Left ventricle myocardium superior (tissue), 1 donor: ENCODE measurements at regions not wholly inside any gene's neighbourhood (a gene's known extent, or its start where the extent isn't known, plus 50 kb on each side); places are given as distances from the start of the nearest gene placed in this dataset.

Experiments used
- ATAC-seq: fragments of 200-7000 bp; cut with Tn5 transposase; one replicate; pipeline ENCODE4 v1.9.1; 2020; ENCODE audit warnings: mild to moderate bottlenecking, moderate library complexity
- DNase-seq: peaks from one replicate; pipeline ENCODE4 v3.0.0-alpha.2; 2020
- intact Hi-C: fragments of 100-400 bp; cut with micrococcal nuclease; formaldehyde crosslinking; loops from one replicate; pipeline ENCODE4 v1.11.0; 2022
- donor health status: DM: no; HTN: yes; CAD: no; lungs with severe emphysema.

DNA sequence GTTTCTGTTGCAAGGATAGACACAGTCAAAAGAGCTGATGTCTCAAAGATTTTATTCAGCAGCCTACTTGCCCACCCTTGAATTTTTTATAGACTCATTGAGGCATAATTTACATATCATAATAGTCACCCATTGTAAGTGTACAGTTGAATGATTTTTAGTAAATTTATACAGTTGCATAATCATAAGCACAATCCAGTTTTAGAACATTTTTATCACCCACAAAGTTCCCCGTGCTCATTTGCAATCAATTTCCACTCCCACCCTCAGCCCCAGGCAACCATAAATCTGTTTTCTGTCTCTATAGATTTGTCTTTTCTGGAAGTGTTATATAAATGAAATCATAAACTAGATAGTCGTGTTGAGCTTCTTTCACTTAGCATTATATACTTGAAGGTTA, 517.7 kb downstream of the TLE1 start:
- ATAC-seq (no peak), DNase-seq (no peak)

DNA sequence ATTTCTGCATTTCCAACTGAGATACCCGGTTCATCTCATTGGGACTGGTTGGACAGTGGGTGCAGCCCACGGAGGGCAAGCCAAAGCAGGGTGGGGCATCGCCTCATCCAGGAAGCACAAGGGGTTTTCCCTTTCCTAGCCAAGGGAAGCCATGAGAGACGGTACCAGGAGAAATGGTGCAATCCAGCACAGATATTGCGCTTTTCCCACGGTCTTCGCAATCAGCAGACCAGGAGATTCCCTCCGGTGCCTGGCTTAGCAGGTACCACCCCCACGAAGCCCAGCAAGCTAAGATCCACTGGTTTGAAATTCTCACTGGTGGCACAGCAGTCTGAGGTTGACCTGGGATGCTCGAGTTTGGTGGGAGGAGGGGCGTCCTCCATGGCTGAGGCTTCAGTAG, 527.0 kb downstream of the TLE1 start:
- intact Hi-C loops: no loop called here
- ATAC-seq (no peak), DNase-seq (no peak)

More for the DNA sequence above, 517.7 kb downstream of the TLE1 start:
- intact Hi-C loops: no loop called here

DNA sequence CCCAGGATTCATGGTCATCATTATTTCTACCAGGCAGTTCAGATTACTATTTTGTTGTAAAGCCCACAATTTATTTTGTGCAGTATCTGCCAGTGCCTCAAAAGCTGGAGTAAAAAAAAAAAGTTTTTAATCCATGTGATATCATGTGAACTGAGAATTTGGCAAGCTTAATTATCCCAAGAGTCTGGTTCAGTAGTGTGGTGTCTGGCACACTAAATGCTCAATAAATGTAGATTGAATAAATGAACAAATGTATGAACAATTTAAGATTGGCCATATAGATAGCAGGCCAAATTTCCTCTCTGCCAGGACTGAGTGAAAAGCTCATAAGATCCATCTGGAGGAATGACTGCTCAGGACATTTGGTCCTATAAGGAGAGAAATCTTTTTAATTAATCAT, 533.0 kb downstream of the TLE1 start:
- ATAC-seq: no peak
- intact Hi-C loops: no loop called here
- no peak for DNase-seq

DNA sequence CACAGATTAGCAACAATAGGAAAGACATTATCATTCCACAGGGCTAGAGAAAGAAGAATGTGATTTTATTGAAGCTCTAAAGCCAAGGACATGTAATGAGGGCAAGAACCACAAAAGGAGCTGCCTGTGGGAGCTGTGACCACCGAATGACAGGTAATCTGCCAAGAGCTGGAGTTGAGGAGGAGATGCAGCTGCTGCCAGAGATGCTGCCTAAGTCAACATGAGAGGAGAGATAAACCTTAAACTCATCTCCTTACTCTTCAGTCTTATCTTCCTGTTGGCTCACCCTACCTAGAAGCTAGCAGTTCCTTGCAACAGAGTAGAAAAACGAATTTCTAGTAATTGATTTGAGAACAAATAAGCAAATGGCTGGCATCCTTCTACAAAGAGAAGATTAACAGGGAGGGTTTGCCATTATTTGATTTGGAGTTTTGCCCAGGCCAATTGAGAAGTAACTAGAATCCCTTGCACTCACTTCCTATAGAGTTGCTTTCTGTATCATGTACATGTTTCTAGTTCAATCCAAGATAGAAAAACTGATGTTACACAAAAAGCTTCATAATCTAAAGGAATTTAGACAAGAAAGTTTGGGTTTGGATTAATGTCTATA, 539.2 kb downstream of the TLE1 start:
- intact Hi-C loops: no loop called here
- no peak for ATAC-seq
- DNase-seq: no peak

DNA sequence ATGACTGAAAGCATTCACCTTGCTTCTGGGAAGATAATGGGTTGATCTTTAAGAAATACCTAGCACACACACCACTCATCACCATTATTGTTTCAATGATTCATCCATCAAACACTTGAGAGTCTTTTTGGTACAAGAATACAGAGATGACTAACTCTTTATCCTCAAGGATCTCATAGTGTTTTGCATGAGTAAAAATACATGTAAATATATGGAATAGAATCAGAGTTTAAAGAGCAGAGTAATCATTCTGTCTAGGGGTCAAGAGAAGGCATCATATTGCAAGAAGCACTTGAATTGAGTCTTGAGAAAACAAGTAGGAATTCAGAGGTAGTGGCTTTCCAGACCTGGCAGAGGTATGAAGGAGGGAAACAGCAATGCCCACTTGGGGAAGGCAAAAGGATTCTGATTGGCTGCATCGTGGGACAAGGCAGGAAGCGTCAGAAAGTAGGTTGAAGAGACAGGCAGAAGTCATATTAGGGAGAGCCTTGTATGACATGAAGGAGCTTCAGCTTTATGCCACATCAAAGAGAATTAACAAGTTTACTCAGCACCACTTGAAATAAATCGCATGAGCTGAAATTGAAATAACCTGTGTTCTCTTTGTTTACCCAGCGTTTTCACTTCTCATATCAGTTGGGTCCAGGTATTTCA, 542.5 kb downstream of the TLE1 start:
- DNase-seq (no peak), ATAC-seq (no peak)
- intact Hi-C loops: no loop called here

DNA sequence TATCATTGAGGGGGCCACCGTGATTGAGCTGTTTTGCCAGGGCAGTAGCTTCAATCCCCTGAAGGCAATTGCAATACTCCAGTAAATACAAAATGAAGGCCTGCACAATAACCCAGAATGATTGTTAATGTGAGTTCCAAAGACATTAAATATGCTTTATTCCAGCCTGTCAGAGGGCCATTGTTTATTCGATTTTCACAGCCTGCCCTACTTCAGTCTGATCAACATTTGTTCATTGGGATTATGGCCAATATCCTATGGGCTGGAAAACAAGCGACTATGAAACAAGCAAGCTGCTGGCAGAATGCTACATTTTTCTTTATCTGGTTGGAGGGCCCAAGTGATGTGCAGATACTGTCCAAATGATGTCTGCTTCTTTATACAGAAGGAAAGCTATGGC, 543.1 kb downstream of the TLE1 start:
- DNase-seq (no peak), ATAC-seq (no peak)
- intact Hi-C loops: no loop called here

DNA sequence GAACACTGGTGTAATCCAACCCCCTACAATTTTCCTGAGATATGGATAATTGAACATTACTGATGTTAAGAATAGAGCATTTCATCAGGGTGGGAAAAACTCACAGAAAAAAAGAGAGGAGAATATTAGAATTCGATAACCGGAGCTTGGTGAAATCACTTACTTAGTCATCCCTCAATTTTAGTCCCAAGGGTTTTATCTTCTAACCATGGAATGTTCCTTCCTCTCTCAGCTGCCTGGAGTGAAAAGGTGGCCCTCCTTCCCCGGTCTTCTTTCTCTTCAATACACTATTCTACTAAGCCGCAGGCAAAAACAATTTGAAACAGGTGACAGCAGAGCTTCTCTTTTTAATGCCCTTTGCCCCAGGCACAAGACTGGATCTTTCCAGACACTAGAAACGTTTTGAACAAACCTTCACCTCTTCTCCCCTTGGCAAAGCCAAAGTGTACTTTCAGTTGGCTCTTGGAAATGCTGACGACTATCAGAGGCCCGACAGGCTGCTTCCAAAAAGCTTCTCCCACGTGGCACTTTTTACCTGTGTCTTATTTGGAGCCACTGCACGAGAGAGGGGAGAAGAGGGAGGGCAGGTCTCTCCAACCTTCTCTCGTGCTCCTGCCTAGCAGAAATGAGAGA, 543.9 kb downstream of the TLE1 start:
- intact Hi-C loops: no loop called here
- DNase-seq: no peak
- ATAC-seq: no peak

DNA sequence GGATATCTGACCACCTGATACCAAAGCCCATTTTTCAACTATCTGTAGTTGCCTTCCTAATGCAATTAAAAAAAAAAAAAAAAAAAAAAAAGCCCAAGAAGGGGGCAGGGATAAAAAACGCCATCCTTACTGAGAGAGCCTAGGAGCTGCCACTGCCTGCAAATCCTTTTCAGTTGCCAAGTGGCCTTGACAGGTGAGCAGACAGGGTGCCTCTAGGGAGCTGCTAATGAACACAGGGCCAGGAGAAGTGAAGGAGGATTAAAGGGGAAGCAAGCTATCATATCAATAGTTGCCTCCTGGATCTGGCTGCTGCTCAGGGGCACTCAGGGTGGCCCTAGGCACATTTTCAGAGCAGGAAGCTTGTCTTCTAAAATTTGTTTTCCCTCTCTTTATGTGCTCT, 547.4 kb downstream of the TLE1 start:
- ATAC-seq (no peak), DNase-seq (no peak)
- intact Hi-C loops: no loop called here

DNA sequence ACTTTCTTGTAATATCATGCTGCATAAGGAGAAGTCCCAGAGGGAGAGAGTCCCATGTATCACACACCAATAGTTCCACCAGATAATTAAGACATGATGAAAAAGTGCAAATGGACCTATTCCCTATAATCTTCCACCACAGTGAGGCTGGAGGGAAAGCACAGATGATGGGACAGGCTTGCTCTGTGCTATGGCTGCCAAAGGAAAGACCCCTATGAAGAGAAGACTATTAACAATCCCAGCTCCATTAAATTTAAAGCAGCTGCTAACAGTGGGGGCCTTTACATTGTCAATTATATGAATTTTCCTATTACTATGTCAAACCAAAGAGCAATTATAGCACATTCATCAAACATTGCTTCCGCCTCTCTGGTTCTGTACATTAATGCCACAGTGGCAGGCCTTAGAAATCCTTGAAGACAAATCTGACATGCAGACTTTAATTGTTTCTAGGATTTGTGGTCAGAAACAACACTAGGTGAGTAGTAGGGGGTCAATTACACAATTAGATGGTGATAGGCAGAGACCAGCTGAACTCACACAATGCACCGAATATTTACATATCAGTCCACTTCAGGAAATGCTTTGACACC, 551.3 kb downstream of the TLE1 start:
- no peak for DNase-seq

DNA sequence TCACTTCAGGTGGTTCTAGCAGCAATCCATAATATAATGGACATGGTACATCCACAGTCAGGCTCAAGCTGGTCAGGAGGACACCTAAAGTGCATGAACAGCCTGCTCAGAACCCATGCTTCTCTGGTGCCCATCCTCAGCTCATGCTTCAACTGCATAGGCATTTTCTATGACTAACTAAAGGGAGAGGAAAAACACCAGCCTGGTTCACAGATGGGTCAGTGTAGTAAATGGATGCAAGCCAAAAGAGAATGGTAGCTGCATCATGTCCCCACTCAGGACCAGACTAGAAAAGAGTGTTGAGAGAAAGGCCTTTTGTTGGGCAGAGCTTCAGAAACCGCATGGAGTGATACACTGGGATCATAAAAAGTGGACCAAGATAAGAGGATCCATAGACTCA, 556.6 kb downstream of the TLE1 start:
- intact Hi-C loops: no loop called here
- no peak for ATAC-seq
- no peak for DNase-seq

More for the DNA sequence above, 551.3 kb downstream of the TLE1 start:
- ATAC-seq: no peak
- intact Hi-C loops: no loop called here

DNA sequence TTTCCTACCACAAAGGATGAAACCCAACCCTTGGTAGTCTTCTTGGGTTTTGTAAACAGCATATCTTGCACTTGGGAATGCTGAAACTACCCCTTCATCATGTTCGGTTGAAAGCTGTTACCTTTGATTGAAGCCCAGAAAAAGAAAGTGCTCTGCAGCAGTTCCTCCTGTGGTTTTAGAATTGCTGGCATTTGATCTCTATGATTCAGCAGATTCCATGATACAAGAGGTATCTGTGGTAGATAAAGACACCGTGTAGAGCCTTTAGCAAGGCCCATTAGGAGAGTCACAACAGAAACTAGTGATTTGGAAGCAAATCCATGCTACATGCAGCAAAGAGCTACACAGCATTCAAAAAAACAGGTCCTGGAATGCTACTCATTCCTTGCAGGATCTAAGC, 557.0 kb downstream of the TLE1 start:
- intact Hi-C loops: no loop called here
- ATAC-seq (no peak), DNase-seq (no peak)

DNA sequence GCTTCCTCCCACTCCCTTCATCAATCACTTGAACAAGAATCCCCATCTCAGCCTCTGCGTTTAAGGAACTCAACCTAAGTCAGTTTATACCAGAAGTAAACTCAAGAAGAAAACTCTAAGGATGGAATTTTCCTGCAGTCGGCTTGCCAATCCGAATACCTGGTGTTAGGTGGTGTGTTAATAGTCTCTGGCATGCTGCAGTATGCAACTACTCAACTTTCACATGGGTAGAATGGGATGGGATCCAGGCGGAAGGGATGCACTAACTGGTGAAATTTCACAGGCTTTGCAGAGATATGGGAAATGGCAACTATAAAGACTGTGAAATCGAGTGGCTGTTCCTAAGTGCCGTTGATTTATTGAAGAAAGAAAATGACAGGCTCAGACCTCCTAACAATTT, 560.6 kb downstream of the TLE1 start:
- intact Hi-C loops: no loop called here
- no peak for DNase-seq
- no peak for ATAC-seq

DNA sequence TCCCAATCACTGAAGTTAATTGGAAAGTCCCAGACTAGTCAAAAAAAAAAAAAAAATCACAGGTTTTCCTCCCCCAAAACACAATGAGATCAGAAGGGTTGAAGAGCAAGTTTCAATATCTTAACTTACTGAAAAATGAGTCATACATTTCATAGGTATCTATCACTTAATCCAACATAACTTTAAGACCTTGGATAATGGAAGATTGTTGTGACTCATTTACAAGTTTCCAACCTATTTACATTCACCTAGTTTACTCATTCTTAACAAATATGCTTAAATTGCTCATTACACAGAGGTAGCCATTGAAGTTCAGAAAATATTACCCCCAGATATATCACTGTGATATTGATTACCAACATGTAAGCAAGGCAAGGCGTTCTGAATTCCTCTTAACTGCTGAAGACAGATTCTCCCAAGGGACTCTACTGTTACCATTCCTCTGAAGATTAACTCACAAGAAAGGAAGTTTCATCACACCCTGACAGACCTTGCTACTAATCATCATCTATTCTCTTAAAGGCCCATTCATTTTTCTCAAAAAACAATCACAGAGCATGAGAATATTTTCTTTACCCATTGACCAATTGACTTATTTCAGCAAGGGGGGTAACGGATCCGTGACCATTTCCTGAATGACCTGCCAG, 563.8 kb downstream of the TLE1 start:
- ATAC-seq (no peak), DNase-seq (no peak)
- intact Hi-C loops: no loop called here

DNA sequence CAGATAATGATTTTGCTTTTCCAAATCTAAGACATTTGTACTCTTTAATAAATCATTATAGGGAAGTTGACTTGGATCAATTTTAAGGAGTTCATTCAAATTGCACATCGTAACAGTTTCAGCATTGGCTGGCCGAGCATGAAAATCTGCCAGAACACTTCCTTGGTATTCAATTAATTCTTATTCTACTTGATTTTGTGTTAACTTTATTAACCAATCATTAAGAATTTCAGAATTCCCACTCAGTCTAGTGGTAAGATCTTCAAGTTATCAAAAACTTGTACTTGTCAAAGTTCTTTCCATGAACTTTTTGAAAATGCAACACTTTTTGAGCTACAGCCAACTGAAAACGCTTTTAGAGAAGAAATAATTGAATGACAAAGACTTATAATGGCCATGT, 565.8 kb downstream of the TLE1 start:
- DNase-seq: no peak
- intact Hi-C loops: no loop called here

DNA sequence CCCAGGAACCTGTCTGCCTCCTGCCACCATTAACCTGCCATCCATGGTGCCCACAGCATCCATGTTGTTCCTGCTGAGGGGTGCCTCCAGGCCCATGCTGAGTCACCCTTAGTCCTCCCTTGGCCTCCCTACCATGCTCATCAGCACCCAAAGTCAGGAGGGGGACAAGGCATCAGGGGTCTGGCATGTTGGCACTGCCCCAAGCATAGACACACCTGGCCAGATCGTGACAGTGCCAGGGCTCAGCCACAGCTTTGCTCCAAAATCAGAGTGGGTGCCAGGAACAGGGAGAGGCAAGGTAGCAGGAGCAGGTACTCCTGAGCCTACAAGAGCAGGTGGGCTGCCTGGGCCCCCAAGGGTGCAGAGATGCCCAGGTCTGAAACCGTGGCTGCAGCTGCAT, 566.6 kb downstream of the TLE1 start:
- DNase-seq: no peak
- no peak for ATAC-seq
- intact Hi-C loops: no loop called here

More for the DNA sequence above, 565.8 kb downstream of the TLE1 start:
- no peak for ATAC-seq

DNA sequence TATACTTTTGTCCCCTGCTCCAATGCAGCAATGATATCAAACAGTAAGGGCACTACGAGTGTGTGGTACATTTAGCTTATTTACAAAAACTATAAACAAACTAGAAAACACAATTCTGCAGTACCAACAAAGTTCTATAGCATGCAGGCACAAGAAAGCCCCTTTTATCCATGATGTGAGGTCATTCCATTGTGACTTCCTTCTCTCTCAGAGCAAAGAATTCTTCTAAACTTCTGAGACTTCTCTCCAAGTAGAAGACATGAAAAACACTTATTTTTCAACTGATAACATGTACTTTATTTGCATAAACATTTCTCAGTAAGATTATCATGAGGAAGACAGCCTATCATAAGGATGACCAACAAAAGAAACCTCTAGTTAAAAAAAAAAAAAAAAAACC, 569.8 kb downstream of the TLE1 start:
- DNase-seq: no peak
- no peak for ATAC-seq
- intact Hi-C loops: no loop called here

DNA sequence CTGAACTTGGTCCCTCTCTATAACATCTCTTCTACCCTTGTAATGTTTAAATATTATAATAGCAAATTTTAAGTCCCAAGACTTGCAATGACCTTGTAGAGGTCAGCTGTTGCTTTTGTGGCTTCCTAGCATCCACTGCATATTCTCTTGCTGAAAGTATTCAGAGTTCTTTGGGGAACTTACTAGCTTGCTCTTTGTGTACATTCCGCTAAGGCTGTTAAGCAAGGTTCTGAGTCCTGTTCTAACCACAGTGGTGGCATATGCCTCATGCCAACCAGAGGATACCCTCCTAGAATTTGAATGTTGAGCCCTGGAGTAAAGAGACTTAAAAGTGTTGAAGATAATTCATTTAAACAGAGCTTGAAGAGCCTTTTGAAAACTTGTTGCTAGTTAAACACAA, 570.9 kb downstream of the TLE1 start:
- intact Hi-C loops: no loop called here
- ATAC-seq (no peak), DNase-seq (no peak)

DNA sequence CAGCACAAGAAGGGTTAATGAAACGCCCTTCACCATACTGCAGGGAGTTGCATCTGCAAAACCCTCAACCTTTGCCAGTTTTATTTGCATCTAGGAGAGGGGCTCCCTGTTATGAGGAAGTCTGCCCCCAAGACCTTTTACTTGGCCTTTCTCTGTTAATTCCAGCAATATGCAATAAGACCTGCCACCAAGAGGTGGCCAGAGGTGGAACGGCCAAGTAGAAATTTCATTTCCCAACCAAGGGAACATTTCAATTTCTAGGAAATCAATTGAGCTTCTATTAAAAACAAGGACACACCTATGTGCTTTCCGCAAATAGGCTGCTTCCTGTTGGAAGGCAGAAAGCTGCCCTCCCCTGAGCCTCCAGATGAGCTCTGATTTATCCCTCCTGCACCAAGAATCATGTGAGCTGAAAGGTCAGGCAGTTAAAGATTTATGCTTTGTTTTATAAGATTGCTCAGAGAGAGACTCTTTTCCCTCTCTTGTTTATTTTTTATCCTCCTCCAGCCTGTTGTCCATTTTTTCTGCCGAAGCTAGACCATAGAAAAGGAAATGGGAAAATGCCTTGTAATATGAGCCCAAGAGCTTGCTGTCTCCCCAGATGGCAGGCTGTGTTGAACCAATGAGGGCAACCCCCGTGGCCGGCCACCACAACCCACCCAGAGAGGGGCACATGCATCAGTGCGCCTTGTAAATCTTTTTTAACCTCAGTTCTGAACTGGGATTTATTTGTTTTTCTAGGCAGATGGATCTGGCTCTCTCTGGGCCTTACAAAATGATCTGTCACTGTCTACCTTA, 572.8 kb downstream of the TLE1 start:
- no peak for ATAC-seq
- DNase-seq: no peak
- intact Hi-C loops: no loop called here

DNA sequence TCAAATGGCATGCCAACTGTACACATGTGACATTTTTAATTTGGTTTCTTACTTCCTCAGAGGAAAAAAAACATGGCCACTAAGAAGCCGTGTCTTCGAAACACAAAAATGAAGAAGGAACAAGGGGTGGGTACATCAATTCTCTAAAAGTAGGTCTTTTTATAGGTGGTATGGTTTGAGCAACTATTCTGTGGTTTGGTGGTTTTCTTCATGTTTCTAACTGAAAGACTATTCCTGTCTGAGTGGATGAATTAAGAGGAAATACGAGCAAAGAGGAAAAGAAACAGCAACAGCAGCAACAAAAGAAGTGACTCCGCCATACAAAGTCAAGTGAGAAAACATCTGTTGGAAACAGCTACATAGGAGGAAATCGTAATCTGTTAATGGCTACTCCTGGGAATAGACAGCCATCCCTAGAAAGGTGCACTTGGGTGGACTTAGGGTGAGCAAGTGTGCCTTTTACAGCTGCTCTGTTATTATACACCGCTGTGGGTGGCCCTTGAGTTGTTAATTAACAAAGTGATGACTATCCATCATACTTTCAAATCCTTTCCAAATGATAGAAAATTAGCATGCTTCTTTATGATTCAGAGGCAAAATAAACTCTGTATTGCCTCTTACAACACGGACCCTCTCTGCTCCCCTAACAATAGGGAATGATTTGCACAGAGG, 575.8 kb downstream of the TLE1 start:
- DNase-seq: no peak
- ATAC-seq: peak; percentile 59
- intact Hi-C loops: no loop called here
